ENCODE measurements at regions not wholly inside any gene's neighbourhood (a gene's known extent, or its start where the extent isn't known, plus 50 kb on each side); places are given as distances from the start of the nearest gene placed in this dataset.

GRCh38 chr16:63714876-63715275, 1407.0 kb downstream of the CDH11 start:
- TF ChIP-seq CTCF (IDR thresholded peaks at IDR 0.05; ENCODE audit: poor library complexity) (no peak), EZH2 (IDR thresholded peaks at IDR 0.05; ENCODE audit: borderline replicate concordance) (no peak)
